Endometrium (tissue), 2 donors: ENCODE measurements at regions not wholly inside any gene's neighbourhood (a gene's known extent, or its start where the extent isn't known, plus 50 kb on each side); places are given as distances from the start of the nearest gene placed in this dataset.
"Not testable (repeated sequence)": the region's sequence is repeated elsewhere in the genome, so short reads cannot be mapped to it uniquely, and the experiment has no call there.

Experiments
- FAIRE-seq: peaks from 2 replicates; lab custom pipeline; 2012; peaks lifted over from hg19 to GRCh38; lab: Jason Lieb, UNC
- donor health status: control.
- donor health status: control.

DNA sequence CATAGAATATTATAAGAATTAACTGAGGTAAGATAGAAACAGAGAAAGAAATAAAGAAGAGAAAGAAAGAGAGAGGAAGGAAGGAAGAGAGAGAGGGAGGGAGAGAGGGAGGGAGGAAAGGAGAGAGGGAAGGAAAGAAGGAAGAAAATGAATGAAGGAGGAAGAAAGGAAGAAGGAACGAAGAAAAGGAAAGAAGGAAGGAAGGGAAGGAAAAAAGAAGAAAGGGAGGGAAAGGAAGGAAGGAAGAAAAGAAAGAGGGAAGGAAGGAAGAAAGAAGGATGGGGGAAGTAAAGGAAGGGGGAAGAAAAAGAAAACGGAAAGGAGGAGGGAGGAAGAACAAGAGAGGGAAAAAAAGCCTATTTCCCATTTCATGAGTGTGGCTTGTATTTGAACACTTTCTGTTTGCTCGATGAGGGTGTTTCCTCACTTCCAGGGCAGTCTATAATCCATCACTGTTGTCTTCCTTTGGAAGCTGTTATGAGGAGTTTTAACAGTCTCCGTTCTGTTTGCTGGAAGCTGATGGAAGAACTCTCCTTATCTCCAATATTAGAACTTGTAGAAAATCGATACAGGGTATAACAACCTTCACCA is 402.4 kb downstream of the TMEM114 start:
- no peak for FAIRE-seq

DNA sequence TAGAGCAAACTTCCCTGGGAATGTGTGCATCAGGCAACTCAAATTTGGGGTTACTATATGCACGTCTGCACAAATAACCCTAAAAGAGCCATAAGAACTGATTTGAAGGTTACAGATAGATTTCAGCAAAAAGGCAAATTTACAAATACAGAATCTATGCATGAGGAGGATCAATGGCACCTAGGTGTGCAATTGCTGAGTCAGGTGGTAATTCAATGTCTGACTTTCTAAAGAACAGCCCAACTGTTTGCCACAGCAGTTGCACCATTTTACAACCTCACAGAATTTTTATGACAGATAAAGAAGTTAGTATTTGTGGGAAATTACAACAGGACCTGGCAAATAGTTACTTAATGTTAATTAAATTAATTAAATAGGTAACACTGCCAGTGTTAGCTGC is 405.5 kb downstream of the TMEM114 start:
- no peak for FAIRE-seq

- FAIRE-seq = no peak
Observed at GRCh38 chr16:8183176-8184099, 406.9 kb downstream of the TMEM114 start.

DNA sequence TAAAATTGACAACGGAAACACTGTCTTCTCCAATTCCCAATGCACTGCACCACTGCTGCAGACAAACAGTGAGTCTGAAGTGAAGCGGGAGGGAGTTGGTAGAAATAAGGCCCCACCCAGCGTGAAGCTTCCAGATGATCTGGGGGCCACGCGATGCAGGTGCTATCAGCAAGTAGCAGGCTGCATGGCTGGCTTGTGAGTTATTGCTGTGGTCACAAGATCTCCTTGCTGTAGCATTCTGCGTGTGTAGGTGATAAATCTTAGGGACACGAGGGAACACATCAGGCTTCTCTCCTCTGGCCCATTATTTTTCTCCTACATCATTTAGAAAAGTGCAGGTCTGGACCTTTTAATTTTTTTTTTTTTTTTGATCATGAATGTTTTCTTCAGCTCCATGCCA is 407.6 kb downstream of the TMEM114 start:
- FAIRE-seq = no peak

DNA sequence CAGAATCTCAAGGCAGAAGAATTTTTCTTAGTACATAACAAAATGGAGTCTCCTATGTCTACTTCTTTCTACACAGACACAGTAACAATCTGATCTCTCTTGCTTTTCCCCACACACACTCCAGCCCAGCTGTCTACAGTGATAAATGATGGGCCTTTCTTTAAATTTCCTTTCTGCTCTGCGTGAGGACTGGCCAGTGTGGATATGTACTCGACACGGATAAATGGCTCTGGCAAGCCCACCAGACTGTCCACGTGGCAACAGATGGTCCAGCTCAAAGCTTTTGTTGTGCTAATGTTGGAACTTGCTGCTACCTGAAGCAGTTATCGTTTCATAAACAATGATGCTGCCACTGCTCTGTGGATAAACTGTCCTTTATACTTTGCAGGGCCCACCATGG is 410.7 kb downstream of the TMEM114 start:
- FAIRE-seq = no peak

GRCh38 chr16:8178271-8178670 is 412.0 kb downstream of the TMEM114 start:
- FAIRE-seq = no peak

DNA sequence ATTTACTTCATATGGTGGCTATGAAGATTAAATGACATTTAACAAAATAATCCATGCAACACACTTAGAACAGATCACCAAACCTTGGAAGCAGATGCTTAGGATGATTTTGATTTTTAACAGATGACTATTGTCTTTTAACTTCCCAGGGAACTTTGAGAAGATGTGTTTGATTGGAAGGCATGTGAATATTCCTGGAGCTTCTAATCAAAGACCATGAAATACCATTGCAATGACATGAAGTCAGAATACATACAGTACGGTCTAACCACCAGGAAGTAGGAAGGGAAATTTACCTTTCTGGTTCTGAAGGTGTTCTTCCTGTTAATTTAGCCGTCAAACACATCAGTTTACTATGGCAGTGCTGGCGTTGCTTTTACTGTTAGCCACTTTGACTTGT is 414.9 kb downstream of the TMEM114 start:
- FAIRE-seq = no peak

DNA sequence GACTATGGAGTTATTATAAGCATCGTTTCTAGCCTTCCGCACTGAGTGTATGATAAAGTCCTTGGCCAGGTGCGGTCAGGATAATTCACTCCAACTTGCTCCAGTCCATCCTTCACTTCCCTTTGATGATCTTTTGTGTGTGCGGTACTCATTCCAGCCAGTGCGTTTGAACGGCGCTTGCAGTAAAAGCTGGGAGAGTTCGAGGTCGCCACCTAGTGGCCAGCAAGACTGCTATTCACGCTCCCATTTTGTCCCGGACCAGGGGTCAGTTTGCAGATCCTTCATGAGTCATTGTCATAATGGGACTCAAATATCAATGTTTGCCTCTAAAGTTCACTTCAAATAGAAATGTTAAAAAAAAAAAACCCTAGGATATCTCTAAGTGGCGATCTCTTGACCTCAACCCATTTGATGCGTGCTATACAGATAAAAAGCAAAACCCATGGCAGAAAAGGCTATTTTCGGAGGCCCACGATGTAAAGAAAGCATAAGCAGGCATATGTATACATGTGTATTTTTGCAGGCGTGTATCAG is 417.1 kb downstream of the TMEM114 start:
- no peak for FAIRE-seq

DNA sequence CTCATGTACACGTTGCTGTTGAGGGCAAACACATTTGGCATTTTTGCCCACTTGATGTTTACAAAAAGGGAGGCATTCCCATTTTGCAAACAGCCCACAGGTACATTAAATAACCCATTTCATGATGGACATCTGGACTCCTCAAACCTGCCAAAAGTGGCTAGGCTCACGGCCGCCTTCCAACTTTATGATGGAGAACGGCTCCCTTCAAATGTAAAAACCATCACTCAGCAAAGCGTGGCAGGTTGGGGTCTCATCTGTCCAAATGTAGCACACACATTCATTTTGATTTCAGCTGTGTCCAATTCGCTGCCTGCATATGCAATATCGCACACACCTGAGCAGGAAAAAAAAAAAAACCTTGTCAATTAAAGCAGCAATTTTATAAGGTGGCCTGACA is 417.8 kb downstream of the TMEM114 start:
- FAIRE-seq = no peak

- no peak for FAIRE-seq
Observed at GRCh38 chr16:8168016-8168415, 422.3 kb downstream of the TMEM114 start.

DNA sequence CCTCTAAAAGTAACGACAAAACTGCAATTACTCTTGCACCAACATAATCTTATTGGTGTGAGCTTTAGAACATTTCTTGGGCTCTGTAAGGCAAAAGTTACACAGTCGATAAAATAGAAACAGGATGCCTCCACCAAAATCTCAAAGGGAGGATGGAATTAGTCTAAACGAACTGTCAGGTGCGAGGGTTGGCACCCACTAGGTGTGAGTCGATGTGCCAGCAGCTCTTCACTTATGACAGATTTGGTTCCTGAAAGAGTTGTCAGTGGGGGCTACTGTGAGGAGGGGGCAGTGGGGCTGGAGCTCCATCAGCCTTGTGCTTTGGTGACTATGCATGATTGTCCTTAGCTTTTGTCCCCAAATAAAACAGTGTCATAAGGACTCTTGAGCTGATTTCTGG is 422.9 kb downstream of the TMEM114 start:
- FAIRE-seq = no peak

- no peak for FAIRE-seq
Observed at GRCh38 chr16:8158051-8158450, 432.3 kb downstream of the TMEM114 start.

- FAIRE-seq = no peak
Observed at GRCh38 chr16:8155275-8155674, 435.0 kb downstream of the TMEM114 start.

DNA sequence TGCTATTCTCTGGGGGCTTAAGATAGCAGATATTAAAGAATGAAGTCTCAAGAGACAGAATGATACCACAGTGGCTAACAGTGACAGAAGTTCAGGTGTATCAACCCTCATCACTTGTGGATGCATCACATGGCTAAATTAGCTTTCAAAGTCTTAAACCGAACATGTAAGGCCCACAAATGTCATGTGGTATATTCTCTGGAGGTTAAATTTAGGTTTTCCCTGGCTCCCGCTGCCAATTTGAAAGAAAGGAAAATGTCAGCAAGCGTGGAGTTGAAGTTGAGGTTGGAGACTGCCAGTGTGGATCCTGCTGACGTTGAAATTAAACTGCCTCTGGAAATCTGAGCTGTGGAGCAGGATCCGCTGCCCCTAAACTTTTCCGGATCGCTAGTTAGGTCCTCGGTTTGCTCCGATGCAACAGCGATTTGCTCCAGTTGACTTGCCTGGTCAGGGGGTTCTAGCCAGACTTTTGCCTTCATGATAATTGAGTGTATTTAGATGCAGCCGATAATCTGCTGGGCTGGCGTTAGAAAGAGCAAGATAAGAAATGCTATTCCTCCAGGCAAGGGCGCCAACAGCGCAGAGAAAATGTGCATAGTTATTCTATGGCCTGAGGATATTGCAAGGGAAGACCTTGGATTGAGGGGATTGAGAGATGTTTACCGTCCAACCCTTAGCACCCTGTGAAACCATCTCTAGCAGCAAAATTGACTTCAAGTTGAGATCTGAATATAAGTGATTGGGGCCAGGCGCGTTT is 443.9 kb downstream of the TMEM114 start:
- no peak for FAIRE-seq

DNA sequence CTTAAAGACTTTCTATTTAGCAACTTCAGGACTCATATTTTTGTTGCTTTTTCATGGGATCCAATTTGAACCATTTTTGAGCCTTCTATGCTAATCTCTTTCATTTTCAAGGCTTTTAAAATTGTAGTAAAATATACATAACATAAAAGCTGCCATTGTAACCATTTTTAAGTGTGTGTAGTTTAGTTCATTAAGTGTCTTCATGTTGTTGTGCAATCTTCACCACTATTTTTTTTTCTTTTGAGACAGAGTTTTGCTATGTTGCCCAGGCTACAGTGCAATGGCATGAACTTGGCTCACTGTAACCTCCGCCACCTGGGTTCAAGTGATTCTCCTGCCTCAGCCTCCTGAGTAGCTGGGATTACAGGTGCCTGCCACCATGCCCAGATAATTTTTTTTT is 451.6 kb downstream of the TMEM114 start:
- FAIRE-seq = no peak

DNA sequence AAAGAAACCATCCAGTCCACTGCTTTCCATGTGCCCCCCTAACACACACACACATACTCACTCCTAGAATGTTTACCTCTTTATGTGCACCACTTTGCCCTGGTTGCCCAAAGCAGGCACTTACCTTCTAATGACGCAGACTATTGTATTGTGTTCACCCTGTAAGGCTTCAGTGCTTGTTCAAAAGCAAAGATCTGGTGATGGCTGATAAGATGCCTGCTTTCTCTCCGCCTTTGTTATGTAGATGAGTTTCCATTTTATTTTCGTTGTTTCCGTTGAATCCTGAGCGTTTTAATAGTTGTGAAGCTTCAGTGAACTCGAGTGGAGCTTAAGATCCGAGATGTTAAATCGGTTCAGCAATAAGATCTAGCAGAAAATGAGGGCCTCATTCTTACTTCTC is 452.7 kb downstream of the TMEM114 start:
- no peak for FAIRE-seq

DNA sequence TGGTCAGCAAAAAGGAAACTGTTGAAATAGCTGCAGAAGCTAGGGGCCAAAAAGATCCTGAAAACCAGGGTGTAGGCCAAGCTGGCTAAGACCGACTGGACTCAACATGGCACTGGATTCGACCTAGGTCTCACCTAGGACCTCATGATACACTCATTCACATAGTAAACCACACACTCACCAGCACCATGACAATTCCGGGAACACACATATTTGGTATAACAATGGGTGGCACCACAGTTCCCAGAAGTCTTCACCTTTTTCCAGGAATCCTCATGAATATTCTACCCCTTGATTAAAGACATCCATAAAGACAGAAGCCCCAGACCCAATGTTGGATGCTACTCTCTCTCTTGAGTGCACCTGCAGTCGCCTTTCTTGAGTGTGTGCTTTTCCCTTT is 460.1 kb downstream of the TMEM114 start:
- FAIRE-seq = no peak

GRCh38 chr16:8127070-8127469 is 463.2 kb downstream of the TMEM114 start:
- no peak for FAIRE-seq

DNA sequence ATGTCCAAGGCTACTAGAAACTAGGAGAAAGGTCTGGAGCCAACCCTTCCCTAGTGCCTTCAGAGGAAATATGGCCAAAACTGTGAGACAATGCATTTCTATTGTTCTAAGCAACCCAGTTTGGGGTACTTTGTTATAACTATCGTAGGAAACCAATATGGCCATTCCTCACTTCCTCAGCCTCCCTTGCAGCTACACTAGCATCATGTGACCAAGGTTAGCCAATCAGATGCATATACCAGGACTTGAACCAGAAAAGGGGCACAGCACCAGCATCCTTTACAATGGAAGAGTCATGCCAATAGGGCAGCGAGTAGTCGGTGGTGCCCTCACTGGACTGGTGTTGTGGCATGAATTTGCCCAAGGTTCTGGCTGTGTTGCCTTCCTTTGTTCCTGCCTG is 464.0 kb downstream of the TMEM114 start:
- no peak for FAIRE-seq

GRCh38 chr16:8120001-8120400 is 470.3 kb downstream of the TMEM114 start:
- FAIRE-seq = no peak

- FAIRE-seq = no peak
Observed at GRCh38 chr16:8115814-8116213, 474.5 kb downstream of the TMEM114 start.

DNA sequence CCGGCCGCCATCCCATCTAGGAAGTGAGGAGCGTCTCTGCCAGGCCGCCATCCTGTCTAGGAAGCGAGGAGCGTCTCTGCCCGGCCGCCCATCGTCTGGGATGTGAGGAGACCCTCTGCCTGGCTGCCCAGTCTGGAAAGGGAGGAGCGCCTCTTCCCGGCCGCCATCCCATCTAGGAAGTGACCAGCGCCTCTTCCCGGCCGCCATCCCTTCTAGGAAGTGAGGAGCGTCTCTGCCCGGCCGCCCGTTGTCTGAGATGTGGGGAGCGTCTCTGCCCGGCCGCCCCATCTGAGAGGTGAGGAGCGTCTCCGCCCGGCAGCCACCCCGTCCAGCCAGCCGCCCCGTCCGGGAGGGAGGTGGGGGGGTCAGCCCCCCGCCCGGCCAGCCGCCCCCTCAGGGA is 475.4 kb downstream of the TMEM114 start:
- FAIRE-seq = not testable (repeated sequence)

GRCh38 chr16:8113843-8114242 is 476.5 kb downstream of the TMEM114 start:
- no peak for FAIRE-seq
